HG02943 (cell line): ENCODE measurements at regions not wholly inside any gene's neighbourhood (a gene's known extent, or its start where the extent isn't known, plus 50 kb on each side); places are given as distances from the start of the nearest gene placed in this dataset.

Source experiments
- ATAC-seq: cut with Tn5 transposase; IDR thresholded peaks from one replicate; pipeline ENCODE4 v1.9.1; 2021; ENCODE audit warnings: mild to moderate bottlenecking, low read depth, moderate library complexity; ENCODE audit not compliant: unreplicated experiment

DNA sequence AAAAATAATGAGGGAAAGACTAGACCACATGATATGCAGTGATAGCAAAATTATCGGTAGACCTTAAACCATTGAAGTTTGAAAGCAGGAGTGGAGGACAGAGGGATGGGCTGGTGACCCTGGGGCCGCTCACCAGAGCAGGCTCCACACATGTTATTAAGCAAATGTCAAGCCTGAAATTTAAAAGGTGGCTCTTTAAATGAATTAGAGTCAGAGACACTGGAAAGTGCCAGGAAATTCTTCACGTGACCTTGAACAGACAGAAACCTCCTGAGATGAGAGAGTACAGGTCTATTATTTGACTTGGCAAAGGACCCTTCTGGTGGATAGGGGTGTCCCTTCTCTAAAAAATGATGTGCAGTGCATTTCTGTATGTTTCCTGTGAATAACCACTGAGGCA, 111.0 kb upstream of the CPEB4 start:
- no peak for ATAC-seq

DNA sequence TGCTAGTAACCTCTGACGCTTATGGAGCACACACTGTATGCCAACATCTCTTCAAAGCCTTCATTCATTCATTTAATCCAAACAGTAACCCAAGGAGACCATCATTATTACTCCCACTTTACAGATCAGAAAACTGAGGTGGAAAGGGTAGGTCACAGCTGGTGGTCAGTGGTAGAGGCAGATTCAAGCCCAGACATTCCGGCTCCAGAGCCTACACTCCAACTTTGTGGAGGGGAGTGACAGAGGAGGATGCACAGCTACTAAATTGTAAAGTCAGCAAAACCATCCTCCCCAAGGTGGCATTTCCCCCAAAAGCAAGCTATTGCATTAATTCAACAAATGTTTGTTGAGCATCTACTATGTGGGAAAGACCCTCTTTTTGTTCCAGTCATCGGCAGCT, 110.5 kb upstream of the CPEB4 start:
- no peak for ATAC-seq

DNA sequence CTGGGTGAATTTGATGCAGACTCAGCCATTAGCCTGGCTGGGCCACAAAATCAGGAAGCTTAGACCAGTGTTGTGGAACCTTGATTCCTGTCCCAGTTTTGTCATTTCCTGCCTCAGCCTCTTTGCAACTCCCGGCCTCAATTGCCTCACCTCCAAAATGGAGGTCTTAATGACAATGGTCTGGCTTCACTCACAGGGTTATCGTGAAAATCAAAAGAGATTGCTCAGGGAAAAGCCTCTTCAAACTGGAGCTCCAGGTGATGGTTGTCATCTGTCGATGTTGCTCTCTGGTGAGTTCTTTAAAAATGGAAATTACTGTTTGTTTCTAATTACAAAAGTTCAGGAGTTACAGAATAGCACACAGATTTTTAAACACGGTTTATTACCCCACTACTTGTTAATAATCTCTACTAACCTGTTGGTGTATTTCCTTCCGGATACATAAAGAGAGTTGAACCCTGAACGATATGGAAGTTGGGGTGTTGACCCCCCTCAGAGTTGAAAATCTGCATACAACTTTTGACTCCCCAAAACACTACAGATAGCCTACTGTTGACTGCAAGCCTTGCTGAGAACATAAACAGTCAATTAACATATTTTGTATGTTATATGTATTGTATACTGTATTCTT, 109.9 kb upstream of the CPEB4 start:
- no peak for ATAC-seq

DNA sequence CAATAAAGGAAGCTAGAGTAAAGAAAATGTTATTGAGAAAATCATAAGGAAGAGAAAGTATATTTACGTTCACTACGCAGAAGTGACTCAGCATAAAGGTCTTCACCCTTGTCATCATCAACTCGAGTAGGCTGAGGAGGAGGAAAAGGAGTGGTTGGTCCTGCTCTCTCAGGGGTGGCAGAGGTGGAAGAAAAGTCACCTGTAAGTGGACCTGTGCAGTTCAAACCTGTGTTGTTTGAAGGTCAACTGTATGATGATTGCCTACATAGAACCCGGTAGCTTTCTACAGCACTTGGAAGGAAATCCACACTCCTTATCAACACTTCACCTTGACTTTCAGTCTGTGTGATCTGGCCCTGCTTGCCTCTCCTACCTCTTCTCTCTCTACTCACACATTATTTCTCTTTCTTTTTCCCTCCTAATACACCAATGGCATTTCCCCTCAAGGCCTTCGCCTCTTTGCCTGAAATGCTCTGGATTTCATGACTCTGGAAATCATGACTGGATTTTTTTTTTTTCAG, 109.3 kb upstream of the CPEB4 start:
- no peak for ATAC-seq

DNA sequence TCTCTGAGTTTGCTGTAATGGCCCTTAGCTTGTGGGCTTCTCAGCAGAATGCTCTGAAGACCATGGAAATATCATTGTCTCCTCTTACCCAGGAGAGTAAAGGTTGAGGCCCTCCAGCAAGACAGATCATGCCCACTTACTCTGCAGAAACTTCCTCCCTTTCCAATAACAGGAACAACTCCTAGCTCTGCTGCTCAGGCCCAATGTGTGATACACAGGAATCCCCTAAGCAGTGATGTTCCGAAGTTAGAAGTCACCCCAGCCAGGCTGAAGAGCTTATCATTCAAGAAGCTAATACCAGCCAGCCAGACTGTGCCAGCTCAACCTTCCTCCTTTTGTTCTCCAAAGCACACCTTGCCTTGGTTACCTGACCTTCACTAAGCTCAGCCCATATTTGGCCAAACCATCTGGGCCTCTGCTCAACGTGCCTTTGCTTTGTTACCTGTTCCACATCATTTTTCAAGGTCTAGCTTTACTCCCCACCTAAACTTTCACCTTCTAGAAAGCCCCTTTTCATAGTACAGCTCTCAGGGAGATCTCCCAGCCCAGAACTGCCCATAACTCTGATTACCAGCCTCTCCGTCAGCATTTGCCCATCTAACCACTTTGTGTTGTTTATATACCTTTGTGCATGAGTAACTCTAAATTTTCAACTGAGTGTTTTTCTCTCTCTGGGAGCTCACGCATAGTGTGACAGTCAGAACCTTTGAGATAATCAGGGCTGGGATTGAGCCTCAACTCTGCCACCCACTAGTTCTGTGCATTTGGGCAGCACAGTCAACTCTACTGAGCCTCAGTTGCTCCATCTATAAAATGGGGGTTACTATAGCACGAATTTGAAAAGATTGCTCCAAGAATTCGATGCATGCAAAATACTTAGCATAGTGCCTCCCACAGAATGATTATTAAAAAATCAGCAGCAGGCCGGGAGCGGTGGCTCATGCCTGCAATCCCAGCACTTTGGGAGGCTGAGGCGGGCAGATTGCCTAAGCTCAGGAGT, 107.6 kb upstream of the CPEB4 start:
- ATAC-seq: no peak

DNA sequence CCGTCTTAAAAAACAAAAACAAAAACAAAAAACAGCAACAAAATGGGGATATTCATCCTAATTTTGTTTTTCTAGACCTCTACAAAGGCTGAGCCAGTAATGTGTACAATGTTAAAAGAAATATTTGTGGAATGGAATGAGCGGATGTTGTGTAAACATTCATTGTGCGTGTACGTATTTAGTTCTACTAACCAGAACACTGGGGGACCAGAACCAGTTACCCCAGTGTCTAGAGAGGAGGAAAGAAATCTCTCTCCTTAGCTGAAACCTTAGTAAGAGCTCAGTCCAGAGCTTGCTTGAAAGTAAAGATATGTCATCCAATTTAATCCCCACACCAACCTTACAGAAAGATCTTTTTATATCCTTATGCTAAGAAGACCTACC, 106.7 kb upstream of the CPEB4 start:
- ATAC-seq: no peak

DNA sequence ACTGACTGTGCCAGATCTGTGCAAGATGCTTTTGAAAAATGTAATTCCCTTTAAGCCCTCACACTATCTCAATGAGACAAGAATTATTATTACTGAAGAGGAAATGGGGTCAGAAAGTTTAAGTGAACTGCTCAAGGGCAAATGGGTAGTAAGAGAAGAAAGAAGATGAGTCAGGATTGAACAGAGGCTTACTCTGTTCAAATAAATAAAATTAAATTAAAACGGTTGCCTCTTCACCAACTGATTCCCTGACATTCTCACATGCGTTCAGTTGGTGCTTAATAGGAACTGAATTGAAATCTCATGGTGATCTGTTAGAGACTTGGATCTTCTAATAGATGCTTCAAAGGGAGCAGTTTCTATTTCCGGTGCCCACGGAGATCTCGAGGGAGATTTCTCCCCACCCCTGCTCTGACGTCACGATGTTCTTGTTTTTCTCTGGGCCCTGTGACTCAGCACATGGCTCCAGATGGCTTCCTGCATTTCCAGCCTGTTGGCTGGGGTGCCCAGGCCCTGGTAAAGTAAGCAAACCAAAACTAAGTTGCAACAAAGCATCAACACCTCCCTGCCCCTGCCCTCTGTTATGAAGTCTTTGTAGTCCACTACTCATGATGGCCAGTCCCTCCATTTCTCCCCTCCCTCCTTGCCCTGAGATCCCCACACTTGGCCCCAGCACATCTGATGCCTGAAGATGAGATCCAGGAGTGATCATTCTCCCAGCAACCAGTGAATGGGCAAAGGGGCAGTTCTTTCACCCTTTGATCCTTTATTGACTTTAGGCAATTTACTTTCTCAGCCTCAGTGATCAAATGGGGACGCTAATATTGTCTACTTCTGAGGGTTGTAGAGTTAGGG, 106.1 kb upstream of the CPEB4 start:
- no peak for ATAC-seq

DNA sequence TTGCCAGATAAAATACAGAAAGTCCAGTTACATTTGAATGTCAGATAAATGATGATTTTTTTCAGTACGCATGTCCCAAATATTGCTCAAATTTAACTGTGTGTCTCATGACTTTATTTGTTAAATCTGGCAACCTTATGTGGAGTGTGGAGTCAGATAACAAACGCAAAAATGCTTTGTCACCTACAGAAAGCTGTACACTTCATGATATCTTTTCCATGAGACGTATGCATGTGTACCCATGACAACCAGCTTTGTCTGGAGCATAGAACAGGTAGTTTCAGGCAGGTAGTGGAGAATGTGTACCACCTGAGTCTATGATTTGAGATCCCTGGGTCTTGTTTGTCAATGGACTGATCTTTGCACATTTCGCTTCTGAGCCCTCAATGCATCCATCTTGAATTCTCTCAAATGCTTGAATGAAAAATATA, 105.5 kb upstream of the CPEB4 start:
- ATAC-seq: no peak

DNA sequence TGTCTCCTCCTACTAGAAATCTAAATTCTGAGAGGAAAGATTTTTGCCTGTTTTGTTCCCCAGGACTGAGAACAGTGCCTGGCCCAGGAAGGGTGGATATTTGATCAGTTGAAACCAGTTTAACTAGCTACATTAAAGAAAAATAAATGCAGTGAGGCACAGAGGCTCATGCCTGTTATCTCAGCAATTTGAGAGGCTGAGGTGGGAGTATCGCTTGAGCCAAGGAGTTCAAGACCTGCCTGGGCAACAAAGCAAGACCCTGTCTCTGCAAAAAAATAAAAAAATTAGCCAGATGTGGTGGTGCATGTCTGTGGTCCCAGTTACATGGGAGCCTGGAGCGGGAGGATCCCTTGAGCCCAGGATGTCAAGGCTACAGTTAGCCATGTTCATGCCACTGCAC, 104.8 kb upstream of the CPEB4 start:
- ATAC-seq: no peak

DNA sequence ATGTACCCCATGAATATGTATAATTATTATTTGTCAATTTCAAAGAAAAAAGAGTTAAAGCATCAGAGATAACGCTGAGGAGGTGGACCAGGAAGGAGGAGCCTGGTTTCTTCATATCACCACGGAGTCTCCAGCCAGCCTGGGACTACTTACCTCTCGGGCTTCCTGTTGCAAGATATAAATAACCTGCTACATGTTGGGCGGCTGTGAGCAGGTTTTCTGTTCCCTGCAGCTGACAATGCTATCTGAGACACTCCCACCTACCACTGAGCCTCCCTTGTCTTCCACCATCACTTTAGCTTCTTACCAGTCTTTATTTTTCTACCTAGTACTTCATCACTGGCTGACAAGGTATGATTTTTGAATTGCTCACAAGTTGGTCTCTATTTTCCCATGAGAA, 102.7 kb upstream of the CPEB4 start:
- ATAC-seq: no peak

DNA sequence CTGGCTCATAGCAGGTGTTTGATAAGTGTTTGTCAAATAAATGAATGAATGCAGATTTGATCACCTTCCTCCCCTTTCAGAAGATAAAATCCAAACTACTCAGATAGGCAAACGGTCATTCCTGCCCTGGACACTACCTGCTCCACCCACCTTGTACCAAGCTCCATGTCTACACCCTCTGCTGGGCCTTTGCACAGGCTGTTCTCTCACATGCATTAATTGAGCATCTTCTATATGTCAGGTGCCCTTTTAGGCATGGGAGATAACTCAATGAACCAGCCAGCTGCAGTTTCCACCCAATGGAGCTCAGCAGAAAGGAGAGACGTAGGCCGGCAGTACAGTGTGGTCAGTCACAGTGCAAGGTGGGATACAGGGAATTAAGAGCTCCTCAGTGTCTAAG, 102.3 kb upstream of the CPEB4 start:
- ATAC-seq: no peak

DNA sequence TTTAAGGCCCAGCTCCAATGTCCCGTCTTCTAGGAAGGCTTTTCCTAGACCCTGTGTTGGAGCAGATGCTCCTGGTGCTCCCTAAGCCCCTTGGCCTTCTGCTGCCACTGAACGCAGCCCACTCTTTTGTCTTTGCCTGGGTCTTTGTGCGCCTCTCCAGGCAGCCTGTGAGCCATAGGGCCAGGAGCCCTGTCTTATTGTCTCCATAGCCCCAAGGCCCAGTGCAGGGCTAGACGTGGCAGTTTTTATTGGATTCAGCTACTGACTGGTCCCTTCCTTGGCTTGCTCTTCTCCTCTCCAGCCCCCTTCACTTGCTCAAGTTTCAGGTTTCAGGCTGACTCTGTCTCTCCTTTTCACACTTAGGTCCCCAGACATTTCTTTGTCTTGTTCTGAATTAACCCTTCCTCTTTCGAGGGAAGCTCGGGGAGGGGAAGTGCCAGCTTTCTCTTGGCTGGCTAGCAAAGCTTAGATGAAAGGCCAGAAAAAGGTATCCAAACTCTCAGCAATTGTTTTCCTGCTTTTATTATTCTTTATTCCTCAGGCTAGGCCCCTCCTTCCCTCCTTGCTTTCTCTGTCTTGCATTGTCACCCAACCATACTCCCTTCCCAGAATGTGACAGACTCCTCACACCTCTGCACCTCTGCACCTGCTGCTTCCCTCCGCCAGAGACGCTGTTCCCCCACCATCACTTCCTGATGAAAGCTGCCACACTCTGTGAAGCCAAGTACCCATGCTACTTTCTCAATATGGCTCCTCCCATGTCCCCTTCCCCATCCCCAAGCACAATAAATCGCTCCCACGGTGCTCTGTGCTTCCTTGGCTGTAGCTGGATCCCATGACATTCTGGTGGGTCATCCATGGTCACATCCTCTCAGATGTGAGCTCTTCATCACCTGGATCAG, 101.6 kb upstream of the CPEB4 start:
- ATAC-seq: no peak

DNA sequence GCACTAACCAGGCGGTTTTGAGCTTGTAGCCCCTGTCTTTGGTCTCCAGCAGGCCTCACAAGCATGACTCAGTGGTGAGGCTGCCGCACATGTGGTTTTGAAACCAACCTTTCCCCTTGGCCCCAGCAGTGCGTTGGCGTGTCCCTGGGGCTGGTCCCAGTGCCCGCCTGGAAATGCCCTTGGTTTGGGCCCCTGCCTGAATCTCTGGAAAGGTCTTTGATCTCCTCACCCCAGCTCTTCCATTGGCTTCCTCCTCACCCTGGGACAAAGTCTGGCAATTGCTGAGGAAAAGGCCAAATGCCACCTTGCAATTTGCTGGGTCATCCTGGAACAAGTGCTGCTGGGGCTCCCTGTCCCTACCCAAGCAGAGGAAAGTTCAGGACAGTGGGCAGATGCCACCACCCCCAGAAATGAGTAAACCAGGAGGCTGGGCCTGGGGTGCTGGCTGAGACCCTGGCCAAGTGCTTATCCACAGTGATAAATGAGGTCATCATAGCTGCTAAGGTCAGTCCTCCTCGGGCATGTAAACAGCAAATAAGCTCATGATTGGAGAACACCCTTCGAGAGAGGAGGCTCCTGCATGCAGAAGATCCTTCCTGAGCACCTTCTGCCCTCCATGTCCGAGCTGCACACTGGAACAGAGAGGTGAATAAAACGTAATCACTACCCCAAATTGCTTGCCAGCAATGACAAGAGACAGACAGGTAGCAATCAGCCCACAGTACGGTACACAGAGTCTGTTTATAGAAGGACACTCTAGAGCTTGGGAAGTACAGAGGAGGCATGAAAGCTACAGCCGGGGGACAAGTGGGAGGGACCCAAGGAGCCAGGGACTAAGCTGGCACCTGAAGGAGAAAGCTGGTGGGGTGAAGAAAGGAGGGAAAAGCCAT, 98.9 kb upstream of the CPEB4 start:
- no peak for ATAC-seq

DNA sequence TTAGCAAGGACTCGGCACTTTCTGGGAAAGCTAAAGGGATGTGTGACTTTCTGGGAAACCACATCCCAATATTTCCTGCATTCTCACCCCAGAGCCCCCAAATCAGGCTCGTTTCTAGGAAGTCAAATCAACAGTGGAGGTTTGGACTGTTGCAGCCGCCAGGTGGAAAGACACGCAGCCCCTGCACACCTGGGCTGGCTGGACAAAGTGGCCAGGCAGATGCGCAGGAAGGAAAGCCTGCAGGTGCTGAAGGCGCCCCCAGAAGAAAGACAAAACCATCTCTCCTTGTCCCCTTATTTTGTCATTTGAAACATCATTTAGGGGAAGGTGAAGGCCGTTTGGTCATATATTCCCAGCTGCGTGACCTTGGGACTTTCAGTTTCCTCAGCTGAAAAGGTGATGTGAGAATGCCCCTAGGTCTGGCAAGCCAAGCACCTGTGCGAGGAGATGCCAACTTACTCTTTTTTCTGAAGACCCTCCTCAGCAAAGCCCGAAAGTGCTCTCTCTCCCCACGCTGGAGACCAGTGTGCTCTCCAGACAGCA, 97.9 kb upstream of the CPEB4 start:
- no peak for ATAC-seq

DNA sequence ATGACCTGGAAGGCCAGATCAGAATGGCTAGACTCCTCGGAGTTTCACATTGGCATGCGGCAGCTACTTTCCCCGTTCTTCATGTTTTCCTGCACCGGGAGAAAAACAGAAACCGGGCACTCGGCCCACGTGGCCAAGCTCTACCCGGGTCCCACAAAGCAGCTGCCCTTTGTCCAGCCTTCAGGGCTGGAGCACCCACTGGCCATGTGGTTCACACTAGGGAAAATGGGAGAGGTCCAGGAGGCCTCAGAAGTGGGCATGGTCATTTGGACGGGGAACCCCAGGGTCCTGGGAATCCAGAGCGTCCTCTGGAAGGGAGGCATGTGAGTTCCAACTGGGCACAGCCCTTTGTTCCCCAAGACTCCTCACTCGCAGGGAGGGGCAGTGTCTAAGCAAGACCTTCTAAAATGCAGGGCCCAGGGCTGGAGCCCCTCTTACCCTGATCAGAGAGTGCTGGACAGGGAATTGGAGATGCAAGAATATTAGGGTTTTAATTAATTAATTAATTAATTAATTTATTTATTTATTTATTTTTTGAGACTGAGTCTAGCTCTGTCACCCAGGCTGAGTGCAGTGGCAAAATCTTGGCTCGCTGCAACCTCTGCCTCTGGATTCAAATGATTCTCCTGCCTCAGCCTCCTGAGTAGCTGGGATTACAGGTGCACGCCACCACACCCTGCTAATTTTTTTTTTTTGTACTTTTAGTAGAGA, 97.2 kb upstream of the CPEB4 start:
- no peak for ATAC-seq

DNA sequence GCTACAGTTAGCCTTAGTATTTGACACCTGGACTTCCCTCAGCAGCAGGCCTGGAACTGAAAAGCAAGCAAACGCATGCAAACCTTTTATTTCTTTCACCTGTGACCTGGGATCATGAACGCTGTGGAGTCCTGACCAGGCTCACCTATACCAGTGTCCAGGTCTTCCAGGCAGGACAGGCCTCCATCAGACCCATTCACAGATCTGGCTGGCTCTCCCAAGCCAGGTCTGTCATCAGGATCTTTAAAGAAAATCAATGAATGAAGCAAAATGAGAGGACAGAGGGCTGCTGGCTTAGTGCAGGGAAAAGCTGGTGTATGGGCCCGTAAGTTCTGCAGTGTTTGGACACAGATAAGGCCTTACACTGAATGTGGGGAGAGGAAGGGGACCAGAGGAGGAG, 96.3 kb upstream of the CPEB4 start:
- ATAC-seq: no peak

DNA sequence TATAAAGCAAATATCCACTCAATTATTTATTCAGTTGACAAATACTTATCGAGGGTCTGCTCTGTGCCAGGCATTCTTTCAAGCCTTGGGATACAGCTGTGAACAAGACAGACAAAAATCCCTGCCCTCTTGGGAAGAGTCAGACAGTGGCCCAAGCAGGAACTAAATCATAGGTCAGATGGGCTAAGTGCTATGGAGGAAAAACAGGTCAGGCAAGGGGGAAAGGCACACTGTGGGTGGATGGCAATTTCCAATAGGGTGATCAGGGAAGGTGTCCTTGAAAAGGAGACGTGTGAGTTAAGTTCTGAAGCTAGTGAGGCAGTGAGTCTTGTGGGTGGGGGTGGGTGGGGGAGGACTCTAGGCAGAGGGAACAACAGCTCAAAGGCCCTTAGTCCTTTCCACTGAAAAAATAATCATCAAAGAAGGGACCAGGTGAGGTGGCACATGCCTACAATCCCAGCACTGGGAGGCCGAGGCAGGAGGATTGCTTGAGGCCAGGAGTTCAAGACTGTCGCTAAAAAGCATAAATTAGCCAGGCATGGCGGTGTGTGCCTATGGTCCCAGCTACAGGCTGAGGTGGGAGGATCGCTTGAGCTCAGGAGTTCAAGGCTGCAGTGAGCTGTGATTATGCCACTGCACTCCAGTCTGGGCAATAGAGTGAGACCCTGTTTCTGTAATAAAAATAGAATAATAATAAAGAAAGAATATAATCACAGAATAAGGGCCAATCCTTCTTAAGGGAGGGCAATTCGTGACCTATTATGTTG, 95.2 kb upstream of the CPEB4 start:
- ATAC-seq: no peak
